ENCODE measurements at regions not wholly inside any gene's neighbourhood (a gene's known extent, or its start where the extent isn't known, plus 50 kb on each side); places are given as distances from the start of the nearest gene placed in this dataset.

- DNase-seq = no peak
Observed at GRCh38 chr12:94070520-94070919, 77.9 kb upstream of the PLXNC1 start.

- DNase-seq = no peak
Observed at GRCh38 chr12:94071258-94071657, 77.1 kb upstream of the PLXNC1 start.

- DNase-seq = no peak
Observed at GRCh38 chr12:94073441-94074051, 74.8 kb upstream of the PLXNC1 start.

- DNase-seq = no peak
Observed at GRCh38 chr12:94074216-94074979, 74.0 kb upstream of the PLXNC1 start.

GRCh38 chr12:94074980-94075629 lies 73.3 kb upstream of the PLXNC1 start:
- no peak for DNase-seq

GRCh38 chr12:94077209-94077608 lies 71.2 kb upstream of the PLXNC1 start:
- DNase-seq = no peak

GRCh38 chr12:94078138-94078723 lies 70.1 kb upstream of the PLXNC1 start:
- no peak for DNase-seq

GRCh38 chr12:94078736-94079509 lies 69.5 kb upstream of the PLXNC1 start:
- DNase-seq = no peak

- DNase-seq = no peak
Observed at GRCh38 chr12:94079566-94080340, 68.6 kb upstream of the PLXNC1 start.

- no peak for DNase-seq
Observed at GRCh38 chr12:94080341-94081009, 67.9 kb upstream of the PLXNC1 start.

GRCh38 chr12:94082690-94083089 lies 65.7 kb upstream of the PLXNC1 start:
- DNase-seq = no peak

GRCh38 chr12:94089891-94090290 lies 58.5 kb upstream of the PLXNC1 start:
- DNase-seq = no peak

- no peak for DNase-seq
Observed at GRCh38 chr12:94091624-94092023, 56.8 kb upstream of the PLXNC1 start.

GRCh38 chr12:94092516-94093241 lies 55.7 kb upstream of the PLXNC1 start:
- no peak for DNase-seq

- no peak for DNase-seq
Observed at GRCh38 chr12:94094700-94095099, 53.7 kb upstream of the PLXNC1 start.

- DNase-seq = no peak
Observed at GRCh38 chr12:94095618-94096017, 52.8 kb upstream of the PLXNC1 start.

GRCh38 chr12:94098466-94098865 lies 49.9 kb upstream of the PLXNC1 start:
- DNase-seq = no peak
